Femur (tissue), 1 donor: ENCODE measurements at regions not wholly inside any gene's neighbourhood (a gene's known extent, or its start where the extent isn't known, plus 50 kb on each side); places are given as distances from the start of the nearest gene placed in this dataset.

Experiments
- DNase-seq: peaks from one replicate; pipeline ENCODE4 v3.0.0-alpha.2; 2017

GRCh38 chr5:56479126-56479525 is 246.0 kb upstream of the ANKRD55 start:
- DNase-seq = no peak

- DNase-seq = no peak
Observed at GRCh38 chr5:56478062-56478461, 244.9 kb upstream of the ANKRD55 start.

DNA sequence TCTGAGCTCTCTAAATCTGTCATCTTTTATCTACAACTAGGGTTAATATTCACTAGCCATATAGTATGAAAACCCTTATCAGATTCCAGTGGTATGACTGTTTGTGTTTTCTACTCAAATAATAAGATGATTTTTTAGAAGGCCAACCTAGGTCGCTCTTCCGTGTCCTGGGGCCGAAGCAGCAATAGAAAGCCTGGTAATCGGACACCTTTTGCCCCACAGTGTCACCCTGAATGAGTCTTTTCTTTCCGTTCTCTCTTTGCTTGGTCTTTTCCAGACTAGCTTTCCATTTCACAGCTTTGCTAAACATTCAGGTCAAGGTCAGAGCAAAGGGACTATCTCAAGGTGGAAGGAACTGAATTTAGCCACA is 243.3 kb upstream of the ANKRD55 start:
- no peak for DNase-seq

DNA sequence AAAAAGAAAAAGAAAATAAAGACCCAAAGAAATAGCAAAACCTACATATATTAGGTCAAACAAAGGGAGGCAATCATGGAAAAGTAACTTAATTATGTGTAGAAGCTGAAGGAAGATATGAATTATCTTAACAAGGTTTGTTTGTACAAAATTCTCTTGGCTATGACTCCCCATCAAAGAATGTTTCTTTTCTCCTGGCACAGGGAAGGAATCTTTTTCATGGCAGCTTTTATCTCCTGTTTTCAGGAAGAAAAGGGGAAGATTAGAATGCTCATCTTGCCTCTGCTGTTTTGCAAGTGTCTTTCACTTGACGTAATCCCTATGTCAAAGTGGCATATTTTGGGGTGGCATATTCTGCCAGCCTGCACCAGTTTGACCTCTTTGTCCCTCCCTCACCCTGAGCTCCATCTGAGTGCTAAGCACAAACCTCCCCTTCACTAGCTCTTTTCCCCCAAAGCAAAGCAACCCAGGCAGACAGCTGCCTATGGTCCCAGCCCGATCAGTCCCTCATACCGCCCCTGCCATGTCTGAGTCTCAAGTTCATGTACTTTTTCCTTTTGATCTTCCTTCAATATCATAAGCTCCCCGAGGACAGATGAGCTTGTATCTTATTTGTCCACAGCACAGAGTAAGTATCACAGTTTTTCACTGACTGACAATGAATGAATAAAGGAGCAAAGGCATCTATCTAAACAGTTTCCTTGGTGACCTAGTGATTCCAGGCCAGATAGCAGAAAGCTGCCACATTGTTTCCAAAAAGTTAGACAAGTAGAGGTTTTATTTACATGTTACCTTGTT is 242.8 kb upstream of the ANKRD55 start:
- DNase-seq = no peak

DNA sequence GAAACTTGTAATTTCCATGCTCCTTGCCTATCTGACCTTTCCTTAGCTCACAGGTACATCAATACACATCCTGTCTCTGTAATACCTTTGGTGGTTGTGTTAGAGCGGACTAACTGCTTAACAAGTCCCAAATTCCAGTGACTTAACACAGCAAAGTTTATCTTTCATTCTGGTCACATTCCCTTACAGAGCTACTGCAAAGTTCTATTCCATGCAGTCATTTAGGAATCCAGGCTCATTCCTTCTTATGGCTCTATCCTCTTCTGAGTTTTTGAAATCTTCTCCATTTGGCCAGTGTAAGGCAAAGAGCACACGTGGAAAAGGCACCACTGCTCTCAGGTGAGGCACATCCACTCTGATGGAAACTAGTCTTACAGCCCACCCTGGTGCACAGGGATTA is 238.6 kb upstream of the ANKRD55 start:
- DNase-seq = no peak

DNA sequence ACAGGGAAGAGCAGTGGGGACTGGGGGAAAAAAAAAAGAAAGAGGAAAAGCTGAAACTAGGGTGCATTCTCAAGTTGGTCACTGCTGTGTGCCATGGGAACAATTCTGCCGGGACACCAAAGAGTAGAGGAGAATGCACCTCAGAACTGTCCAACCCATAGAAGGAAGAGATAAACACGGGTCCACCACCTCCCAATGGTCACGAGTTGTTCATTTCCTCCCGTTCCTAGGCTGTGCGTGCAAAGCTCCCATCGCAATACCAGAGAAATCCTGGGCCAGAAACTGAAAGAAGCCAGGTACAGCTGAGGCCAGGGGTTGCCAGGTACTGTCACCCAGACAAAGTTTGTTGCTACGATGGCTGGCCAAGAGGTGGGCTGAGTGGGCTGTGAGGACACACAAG is 236.9 kb upstream of the ANKRD55 start:
- no peak for DNase-seq

GRCh38 chr5:56468277-56468676 is 235.1 kb upstream of the ANKRD55 start:
- no peak for DNase-seq

DNA sequence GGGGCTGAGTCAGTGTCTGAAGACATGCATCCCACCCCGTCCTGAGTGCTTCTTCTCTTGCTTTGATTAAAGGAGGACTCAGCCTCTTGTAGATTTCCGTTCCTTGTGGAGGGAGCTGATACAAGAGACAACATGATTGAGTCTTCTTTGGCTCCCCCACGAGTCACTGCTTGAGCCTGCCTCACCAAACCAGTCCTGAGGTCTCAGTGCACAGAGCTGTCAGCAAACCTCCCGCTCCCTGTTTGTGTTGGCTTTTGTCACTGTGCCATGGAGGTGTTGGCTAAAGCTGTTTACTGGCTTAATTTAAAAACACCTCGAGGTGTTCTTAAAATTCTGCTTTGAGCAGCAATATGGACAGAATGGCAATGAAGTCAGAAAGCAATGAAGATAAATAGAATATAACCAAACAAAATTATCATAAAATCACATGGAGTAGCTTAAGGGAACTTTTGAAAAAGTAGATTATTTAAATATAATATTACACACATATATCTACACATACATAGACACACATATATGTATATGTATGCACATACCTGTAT is 234.1 kb upstream of the ANKRD55 start:
- no peak for DNase-seq

DNA sequence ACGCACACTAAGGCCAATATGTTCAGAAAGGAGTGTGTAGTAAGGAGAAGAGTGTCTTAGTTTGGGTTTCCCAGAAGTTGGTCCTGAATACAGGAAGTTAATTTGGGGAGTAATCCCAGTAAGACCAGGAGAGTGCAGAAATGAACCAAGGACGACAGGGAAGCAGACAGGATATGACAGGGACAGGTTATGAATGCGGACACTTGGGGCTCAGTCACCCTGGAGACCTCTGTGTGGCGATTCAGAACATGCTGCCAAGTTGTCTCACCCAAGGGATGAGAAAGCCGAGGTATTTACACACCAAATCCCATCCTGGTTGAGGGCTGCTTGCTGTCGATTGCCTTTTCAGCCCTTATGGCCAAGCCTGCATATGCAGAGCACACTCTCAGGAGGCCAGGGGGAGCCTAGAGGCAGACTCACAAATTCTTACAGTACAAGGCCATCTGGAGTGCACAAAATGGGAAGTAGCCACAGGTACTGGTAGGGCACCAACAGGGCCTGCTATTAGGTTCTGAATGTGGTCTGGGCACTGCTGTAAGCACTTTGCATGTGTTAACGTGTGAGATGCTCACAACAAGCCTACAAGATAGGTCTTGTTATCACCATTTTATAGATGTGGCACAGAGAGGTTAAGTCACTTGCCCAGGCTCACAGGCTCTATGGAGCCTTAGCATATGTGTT is 233.1 kb upstream of the ANKRD55 start:
- no peak for DNase-seq

DNA sequence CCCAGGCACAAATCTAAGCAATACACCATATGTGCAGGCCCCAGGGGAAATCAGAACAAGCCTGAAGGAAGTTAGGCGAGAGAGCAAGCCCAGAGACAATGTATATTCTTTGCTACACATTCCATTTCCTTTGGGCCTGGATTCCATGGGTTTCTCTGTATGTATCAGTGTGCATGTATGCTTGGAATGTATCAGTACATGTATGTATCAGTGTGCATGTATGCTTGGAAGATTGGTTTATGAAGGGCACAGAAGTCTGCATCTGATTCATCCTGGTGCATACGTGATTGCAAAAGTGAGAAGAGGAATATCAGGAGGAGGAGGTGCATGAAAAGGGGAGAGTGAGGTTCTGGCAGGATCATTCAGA is 232.6 kb upstream of the ANKRD55 start:
- DNase-seq = no peak

GRCh38 chr5:56464935-56465768 is 232.0 kb upstream of the ANKRD55 start:
- peak; percentile 33 for DNase-seq

- DNase-seq = no peak
Observed at GRCh38 chr5:56463944-56464571, 230.9 kb upstream of the ANKRD55 start.

DNA sequence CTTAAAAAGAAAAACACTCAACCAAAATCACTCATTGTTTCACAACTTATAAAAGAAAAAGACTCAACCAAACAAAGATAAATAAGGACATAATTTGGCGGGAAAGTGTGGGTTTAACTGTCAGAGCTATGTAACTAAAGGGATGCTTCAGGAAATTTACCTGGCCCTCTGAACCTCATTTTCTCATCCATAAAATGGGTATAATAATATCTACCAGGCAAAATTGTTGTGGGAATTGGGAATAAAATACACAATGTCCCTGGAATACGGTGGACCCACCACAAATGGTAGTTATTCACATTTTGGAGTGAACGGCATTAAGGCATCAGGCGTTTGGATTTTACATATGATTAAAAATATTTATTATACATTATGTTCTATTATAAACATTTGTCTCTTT is 228.5 kb upstream of the ANKRD55 start:
- no peak for DNase-seq

DNA sequence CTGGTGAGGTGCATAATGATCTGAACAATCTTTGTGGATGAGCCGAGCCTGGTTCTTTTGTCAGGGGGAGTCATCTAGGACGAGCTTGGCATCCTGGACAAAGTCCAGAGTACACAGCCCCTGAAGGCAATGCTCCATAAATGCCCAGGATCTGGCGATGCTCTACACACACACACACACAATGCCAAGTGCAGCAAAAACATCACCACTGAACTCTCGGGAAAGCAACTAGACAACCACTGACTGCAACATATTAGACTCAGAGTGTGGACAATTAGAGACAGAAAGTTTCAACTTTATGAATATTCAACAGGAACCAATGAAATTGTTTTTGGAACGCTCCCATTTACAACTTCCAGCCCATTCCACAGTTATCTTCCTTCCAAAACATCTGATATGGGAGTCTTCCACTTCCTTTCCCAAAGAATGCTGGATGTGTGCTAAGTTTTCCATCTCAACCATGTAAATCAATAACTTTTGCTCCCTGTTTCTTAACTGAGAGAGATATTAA is 227.6 kb upstream of the ANKRD55 start:
- DNase-seq = peak; percentile 26

DNA sequence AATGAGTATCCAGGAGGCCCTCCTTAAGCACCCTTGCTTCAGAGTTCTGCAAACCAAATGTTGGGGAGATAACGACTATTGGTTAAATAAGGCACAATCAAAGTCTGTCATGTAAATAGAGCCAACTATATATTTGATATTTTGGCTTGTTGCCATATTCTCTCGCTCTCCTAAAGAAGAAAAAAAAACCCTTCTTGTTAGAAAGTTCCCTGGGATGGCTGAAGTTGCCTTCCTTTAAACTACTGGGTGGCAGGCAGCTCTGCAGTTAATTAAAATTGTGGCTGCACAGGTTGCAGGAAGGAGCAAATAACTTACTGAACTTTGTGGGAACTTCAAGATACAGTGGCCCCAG is 227.0 kb upstream of the ANKRD55 start:
- peak; percentile 30 for DNase-seq

- no peak for DNase-seq
Observed at GRCh38 chr5:56459394-56460194, 226.5 kb upstream of the ANKRD55 start.

DNA sequence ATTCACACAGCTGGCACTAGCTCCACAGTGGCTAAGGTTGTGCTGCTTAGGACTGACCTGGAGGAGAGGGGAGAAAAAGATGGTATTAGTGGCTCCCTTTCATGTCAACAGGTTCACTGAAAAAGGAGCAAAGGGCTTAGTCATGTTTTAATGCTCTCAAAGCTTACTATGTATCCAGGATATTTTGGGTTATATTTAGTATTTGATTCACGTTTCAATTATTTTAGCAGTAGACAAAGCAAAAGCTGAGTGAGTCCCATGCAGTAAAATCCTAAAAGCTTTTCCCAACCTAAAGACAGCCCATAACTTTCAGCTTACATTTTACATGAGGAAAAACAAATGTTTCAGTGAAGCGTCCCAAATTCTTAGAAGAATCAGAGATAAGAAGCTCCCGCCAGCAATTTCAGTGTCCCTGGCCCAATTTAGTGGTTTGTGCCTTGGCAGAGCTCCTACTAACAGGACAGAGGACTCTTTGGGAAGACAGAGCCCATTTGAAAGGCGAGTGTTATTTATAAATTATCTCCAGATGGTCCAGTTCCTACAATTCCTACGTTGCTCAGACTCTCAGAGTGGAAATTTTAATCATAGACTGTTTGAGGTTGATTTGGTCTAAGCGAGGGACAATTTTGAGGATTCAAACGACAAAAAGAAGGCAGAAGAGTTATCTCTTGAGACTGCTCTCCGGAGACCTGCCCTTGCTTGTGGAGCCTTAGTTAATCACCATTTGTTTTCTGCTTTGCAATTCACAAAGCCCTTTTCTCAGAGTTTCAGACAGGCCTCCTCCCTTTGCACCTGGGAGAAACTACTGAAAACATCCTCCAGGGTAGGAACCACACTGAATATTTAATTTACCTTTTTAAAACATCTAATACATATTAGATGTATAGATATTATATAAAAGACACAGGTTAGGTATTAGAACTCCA is 225.0 kb upstream of the ANKRD55 start:
- DNase-seq = peak; percentile 84

DNA sequence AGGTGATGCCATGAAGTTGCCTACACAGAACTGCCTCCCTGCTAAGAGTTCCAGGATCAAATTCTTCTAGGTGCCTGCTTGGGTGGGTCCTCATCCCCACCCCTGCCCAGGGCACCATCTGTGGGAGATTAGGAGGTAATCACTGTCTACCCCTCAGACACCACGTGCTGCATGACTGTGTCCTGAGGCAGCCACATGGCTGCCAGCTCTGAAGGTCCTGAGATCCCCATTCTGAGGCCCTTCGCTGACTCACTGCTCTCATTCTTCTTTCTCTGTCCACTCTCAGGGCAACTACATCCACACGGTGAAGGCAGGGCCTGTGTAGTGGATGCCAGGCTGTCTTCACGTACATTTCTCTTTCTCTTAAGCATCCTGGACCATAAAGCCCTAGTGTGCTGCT is 222.9 kb upstream of the ANKRD55 start:
- no peak for DNase-seq

DNA sequence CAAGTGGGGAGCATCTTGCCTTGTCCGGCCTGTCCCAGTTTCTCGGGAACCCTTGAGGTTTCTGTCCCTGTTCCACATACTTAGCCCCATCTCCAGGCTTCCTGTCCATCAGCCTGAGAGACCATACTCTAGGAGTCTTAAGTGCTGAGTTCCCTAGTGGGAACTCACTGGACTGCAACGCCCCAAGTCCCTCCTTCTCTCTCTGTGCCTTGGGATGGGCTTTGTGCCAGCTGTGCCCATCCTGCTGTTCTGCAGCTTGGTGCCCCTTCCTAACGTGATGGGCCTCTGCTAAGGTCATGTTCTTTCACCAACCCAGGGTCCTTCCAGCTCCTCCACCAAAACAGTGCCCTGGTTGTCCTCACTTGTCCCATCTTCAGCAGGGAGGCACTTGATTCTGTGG is 222.3 kb upstream of the ANKRD55 start:
- DNase-seq = no peak

DNA sequence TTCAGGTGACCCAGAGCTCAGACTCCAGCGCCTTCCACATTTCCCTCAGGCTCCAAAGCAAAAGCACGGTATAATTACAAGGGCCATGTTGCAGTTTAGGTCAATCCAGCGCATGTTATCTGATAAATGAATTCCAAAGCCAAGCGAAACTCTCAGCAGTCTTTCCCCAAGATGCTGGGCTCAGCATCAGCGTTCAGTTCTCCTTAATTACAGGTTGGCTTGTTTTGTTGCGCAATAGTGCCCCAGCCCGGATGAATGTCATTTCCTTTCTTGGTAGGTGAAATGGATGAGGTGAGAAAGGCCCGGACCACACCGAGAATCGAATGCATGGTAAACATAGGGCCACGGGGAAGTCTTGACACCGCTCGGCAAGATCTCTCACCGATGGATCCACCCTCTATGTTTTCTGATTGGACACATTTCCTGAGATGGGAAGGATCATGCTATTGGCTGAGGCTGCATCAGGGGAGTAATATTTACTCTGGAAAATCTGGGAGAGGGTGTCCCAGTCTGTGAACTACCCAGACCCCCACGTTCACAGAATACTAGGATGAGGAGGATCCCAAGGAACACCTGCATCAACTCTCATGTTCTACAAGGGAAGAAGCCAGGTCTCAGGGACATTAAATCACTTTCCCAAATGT is 221.2 kb upstream of the ANKRD55 start:
- no peak for DNase-seq
